ENCODE measurements at regions not wholly inside any gene's neighbourhood (a gene's known extent, or its start where the extent isn't known, plus 50 kb on each side); places are given as distances from the start of the nearest gene placed in this dataset.
"Not testable (repeated sequence)": the region's sequence is repeated elsewhere in the genome, so short reads cannot be mapped to it uniquely, and the experiment has no call there.

- not testable (repeated sequence) for H3K27ac Mint-ChIP-seq; H3K9me3 Mint-ChIP-seq; H3K4me1 Mint-ChIP-seq (ENCODE audit: low read depth)
These were observed 56.2 kb upstream of the SAMD11 start for GRCh38 chr1:867550-867949.

GRCh38 chr1:869499-870244 is 54.1 kb upstream of the SAMD11 start:
- Mint-ChIP-seq H3K36me3 (ENCODE audit: low read depth) (no peaks in the 10 kb centered on the region), H3K4me1 (ENCODE audit: low read depth) (peaks cover 8% of the 10 kb centered on the region), H3K9me3 (no peaks in the 10 kb centered on the region), H3K27me3 (ENCODE audit: low read depth) (peaks cover 26% of the 10 kb centered on the region), H3K4me3 (peak overlapping the region; percentile 24), H3K27ac (no peak overlapping the region)
- DNase-seq (ENCODE audit: low spot score) = peak; percentile 77

More at GRCh38 chr1:867550-867949, 56.2 kb upstream of the SAMD11 start:
- not testable (repeated sequence) for DNase-seq (ENCODE audit: low spot score); H3K36me3 Mint-ChIP-seq (ENCODE audit: low read depth); H3K4me3 Mint-ChIP-seq
- peaks cover 30% of the 10 kb centered on the region for H3K27me3 Mint-ChIP-seq (ENCODE audit: low read depth)

Measured in T-helper 2 cell treated with Interferon-gamma antibody and Interleukin-4, amounts not matched to agents 5 μg/mL and 100 μg/mL, for 36 hours (primary cell).